GM23338 (cell line): ENCODE measurements at regions not wholly inside any gene's neighbourhood (a gene's known extent, or its start where the extent isn't known, plus 50 kb on each side); places are given as distances from the start of the nearest gene placed in this dataset.
A peak's percentile ranks its signal among the peaks of the same experiment; 100 is the strongest.

Source experiments
- ATAC-seq: fragments of 200-7000 bp; cut with Tn5 transposase; 3 replicates; pipeline ENCODE4 v1.9.1; 2020
- DNase-seq: peaks from one replicate; pipeline ENCODE4 v3.0.0-alpha.2; 2015; ENCODE audit warnings: low spot score
- H2AFZ ChIP-seq: fragments of 200-600 bp; sonication (generic); 2 replicates; pipeline ENCODE4 v1.8.0; 2016; ENCODE audit warnings: antibody characterized with exemption, mild to moderate bottlenecking, moderate library complexity
- H3F3A ChIP-seq: fragments of 200-600 bp; sonication (generic); replicated peaks from 2 replicates; pipeline ENCODE4 v1.8.0; 2017; ENCODE audit warnings: antibody characterized with exemption, mixed run types, low read depth
- H3K27ac ChIP-seq: fragments of 200-600 bp; sonication (generic); 2 replicates; pipeline ENCODE4 v1.6.1; 2016; ENCODE audit warnings: low read depth
- H3K27me3 ChIP-seq: fragments of 200-600 bp; sonication (generic); 2 replicates; pipeline ENCODE4 v1.8.0; 2016; ENCODE audit warnings: mild to moderate bottlenecking, mixed run types, moderate library complexity; ENCODE audit not compliant: insufficient read depth
- H3K36me3 ChIP-seq: fragments of 200-600 bp; sonication (generic); 2 replicates; pipeline ENCODE4 v1.8.0; 2016; ENCODE audit warnings: mild to moderate bottlenecking; ENCODE audit not compliant: insufficient read depth
- H3K4me1 ChIP-seq: fragments of 200-600 bp; sonication (generic); 2 replicates; pipeline ENCODE4 v1.8.0; 2016; ENCODE audit warnings: mild to moderate bottlenecking, moderate library complexity; ENCODE audit not compliant: insufficient read depth
- H3K4me2 ChIP-seq: fragments of 200-600 bp; sonication (generic); 2 replicates; pipeline ENCODE4 v1.7.1; 2017; ENCODE audit warnings: mixed run types
- H3K4me3 ChIP-seq: fragments of 200-600 bp; sonication (generic); 2 replicates; pipeline ENCODE4 v1.6.1; 2016; ENCODE audit warnings: mixed run types
- H3K79me2 ChIP-seq: fragments of 200-600 bp; sonication (generic); replicated peaks from 2 replicates; pipeline ENCODE4 v1.8.0; 2017; ENCODE audit warnings: mild to moderate bottlenecking; ENCODE audit not compliant: insufficient read depth
- H3K9me2 ChIP-seq: fragments of 200-600 bp; sonication (generic); 2 replicates; pipeline ENCODE4 v1.8.0; 2017; ENCODE audit not compliant: insufficient read depth
- H4K20me1 ChIP-seq: fragments of 200-600 bp; sonication (generic); replicated peaks from 2 replicates; pipeline ENCODE4 v1.8.0; 2017; ENCODE audit warnings: mild to moderate bottlenecking; ENCODE audit not compliant: insufficient read depth
- H3K27ac Mint-ChIP-seq: 2 replicates; pipeline ENCODE4 v1.8.0; 2020; ENCODE audit warnings: inconsistent platforms, mild to moderate bottlenecking, moderate library complexity, mixed read lengths
- H3K27me3 Mint-ChIP-seq: 3 replicates; pipeline ENCODE4 v1.8.0; 2022; ENCODE audit warnings: low read depth, mild to moderate bottlenecking, moderate library complexity, mixed read lengths, inconsistent platforms; ENCODE audit not compliant: insufficient read depth, poor library complexity
- H3K36me3 Mint-ChIP-seq: 3 replicates; pipeline ENCODE4 v1.8.0; 2021; ENCODE audit warnings: low read depth, mild to moderate bottlenecking, inconsistent platforms, moderate library complexity, mixed read lengths
- H3K4me1 Mint-ChIP-seq: 3 replicates; pipeline ENCODE4 v1.8.0; 2020; ENCODE audit warnings: mild to moderate bottlenecking, inconsistent platforms, mixed read lengths
- H3K4me3 Mint-ChIP-seq: 3 replicates; pipeline ENCODE4 v1.8.0; 2021; ENCODE audit warnings: moderate library complexity, mild to moderate bottlenecking, inconsistent platforms, mixed read lengths
- H3K9me3 Mint-ChIP-seq: 3 replicates; pipeline ENCODE4 v1.8.0; 2020; ENCODE audit warnings: moderate library complexity, mild to moderate bottlenecking, inconsistent platforms, mixed read lengths
- CREB1 ChIP-seq: fragments of 250-450 bp; sonication (Bioruptor Pico); IDR thresholded peaks from 2 replicates; pipeline ENCODE4 v1.5.0; 2020; ENCODE audit warnings: low read depth, mild to moderate bottlenecking, moderate library complexity
- EZH2 ChIP-seq: fragments of 200-600 bp; sonication (generic); IDR thresholded peaks from one replicate; pipeline ENCODE4 v1.8.0; 2017; ENCODE audit warnings: antibody characterized with exemption, mild to moderate bottlenecking, low read depth; ENCODE audit not compliant: unreplicated experiment
- EZH2phosphoT487 ChIP-seq: fragments of 200-600 bp; sonication (generic); IDR thresholded peaks from one replicate; pipeline ENCODE4 v1.8.1; 2018; ENCODE audit warnings: antibody characterized with exemption; ENCODE audit not compliant: unreplicated experiment
- JUNB ChIP-seq: IDR thresholded peaks from one replicate; pipeline ENCODE4 v1.6.1; 2016; ENCODE audit warnings: antibody characterized with exemption; ENCODE audit not compliant: unreplicated experiment
- NANOG ChIP-seq: IDR thresholded peaks from 2 replicates; pipeline ENCODE4 v1.6.1; 2016; ENCODE audit warnings: antibody characterized with exemption, borderline replicate concordance
- POLR2AphosphoS5 ChIP-seq: IDR thresholded peaks from 2 replicates; pipeline ENCODE4 v1.6.1; 2016; ENCODE audit warnings: antibody characterized with exemption, low read depth
- STAT1 ChIP-seq: IDR thresholded peaks from one replicate; pipeline ENCODE4 v1.6.1; 2016; ENCODE audit warnings: antibody characterized with exemption; ENCODE audit not compliant: unreplicated experiment
- ZNF114 ChIP-seq: fragments of 250-450 bp; sonication (Bioruptor Pico); IDR thresholded peaks from 2 replicates; pipeline ENCODE4 v1.5.0; 2020; ENCODE audit warnings: mild to moderate bottlenecking, moderate library complexity
- TF ChIP-seq, protein P1 (sequence below): IDR thresholded peaks from 2 replicates; pipeline ENCODE4 v1.6.1; 2016; ENCODE audit warnings: antibody characterized with exemption
- TF ChIP-seq, protein P2 (sequence below): IDR thresholded peaks from one replicate; pipeline ENCODE4 v1.6.1; 2018; ENCODE audit warnings: antibody characterized with exemption; ENCODE audit not compliant: unreplicated experiment
- TF ChIP-seq, protein P3 (sequence below), 2 experiments: fragments of 200-600 bp in 1 of 2; sonication (generic) in 1 of 2; conservative IDR thresholded peaks; 2 replicates each; pipeline versions ENCODE4 v1.5.1 to v1.6.1; 2016 to 2017; ENCODE audit warnings: antibody characterized with exemption in 2 of 2, low read depth in 2 of 2, mild to moderate bottlenecking in 2 of 2, moderate library complexity in 1 of 2

DNA sequence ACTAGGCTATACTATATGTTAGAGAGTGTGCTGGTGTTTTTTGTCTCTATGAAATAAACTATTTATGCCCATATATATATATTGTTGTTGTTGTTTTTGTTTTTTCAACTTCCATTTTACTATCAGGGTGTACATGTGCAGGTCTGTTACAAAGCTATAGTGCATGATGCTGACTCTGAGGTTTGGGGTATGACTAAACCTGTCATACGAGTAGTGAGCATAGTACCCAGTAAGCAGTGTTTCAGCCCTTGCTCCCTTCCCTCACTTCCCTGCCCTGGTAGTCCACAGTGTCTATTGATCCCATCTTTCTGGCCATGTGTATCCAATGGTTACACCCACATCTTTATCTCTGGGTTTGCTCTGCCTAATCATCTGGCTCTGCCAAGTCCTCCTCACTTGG is 101.8 kb downstream of the FAS start:
- no peaks in the 10 kb centered on the region for H3K36me3 Mint-ChIP-seq
- H3K27ac Mint-ChIP-seq: no peak overlapping the region
- no peaks in the 10 kb centered on the region for H3K27me3 Mint-ChIP-seq

DNA sequence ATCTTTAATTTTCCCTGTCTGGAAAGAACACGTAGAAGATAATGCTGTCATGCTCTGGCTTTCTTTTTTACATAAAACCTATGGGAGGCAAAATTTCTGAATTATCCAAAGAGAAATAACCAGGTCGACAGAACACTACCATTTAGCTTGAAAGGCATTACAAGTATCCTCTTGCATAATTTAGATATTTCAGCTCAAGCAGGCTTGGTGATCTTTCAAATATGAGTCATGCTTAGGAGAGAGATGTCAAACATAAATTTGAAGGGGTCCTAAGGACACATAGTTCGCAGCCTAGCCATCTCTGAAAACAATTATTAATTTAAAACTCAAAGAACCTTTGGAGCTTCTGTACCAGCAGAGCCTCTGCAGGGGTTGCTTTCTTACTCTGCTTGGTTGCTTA is 100.9 kb downstream of the FAS start:
- Mint-ChIP-seq H3K36me3 (no peaks in the 10 kb centered on the region), H3K4me3 (no peak overlapping the region), H3K4me1 (peaks cover 4% of the 10 kb centered on the region; the same call in 1 of the 3 replicates), H3K27ac (no peak overlapping the region), H3K27me3 (no peaks in the 10 kb centered on the region), H3K9me3 (0 out of 3 replicates have a peak, but pooled peaks cover 3% of the 10 kb centered on the region)
- Histone ChIP-seq H3K4me3 (no peak overlapping the region), H3K4me2 (no peak overlapping the region), H3K36me3 (no peaks in the 10 kb centered on the region), H2AFZ (peak overlapping the region; percentile 40; the same call in 1 of the 2 replicates), H4K20me1 (no peaks in the 10 kb centered on the region), H3K9me2 (no peaks in the 10 kb centered on the region), H3F3A (no peaks in the 10 kb centered on the region), H3K4me1 (no peaks in the 10 kb centered on the region), H3K27me3 (no peaks in the 10 kb centered on the region), H3K79me2 (no peaks in the 10 kb centered on the region), H3K27ac (no peak overlapping the region)
- DNase-seq (no peak), ATAC-seq (no peak)
- TF ChIP-seq STAT1 (no peak), NANOG (no peak), POLR2AphosphoS5 (no peak), CREB1 (no peak), EZH2phosphoT487 (no peak), ZNF114 (no peak)
- TF ChIP-seq, protein P1, sequence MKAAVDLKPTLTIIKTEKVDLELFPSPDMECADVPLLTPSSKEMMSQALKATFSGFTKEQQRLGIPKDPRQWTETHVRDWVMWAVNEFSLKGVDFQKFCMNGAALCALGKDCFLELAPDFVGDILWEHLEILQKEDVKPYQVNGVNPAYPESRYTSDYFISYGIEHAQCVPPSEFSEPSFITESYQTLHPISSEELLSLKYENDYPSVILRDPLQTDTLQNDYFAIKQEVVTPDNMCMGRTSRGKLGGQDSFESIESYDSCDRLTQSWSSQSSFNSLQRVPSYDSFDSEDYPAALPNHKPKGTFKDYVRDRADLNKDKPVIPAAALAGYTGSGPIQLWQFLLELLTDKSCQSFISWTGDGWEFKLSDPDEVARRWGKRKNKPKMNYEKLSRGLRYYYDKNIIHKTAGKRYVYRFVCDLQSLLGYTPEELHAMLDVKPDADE: no peak
- TF ChIP-seq, protein P2, sequence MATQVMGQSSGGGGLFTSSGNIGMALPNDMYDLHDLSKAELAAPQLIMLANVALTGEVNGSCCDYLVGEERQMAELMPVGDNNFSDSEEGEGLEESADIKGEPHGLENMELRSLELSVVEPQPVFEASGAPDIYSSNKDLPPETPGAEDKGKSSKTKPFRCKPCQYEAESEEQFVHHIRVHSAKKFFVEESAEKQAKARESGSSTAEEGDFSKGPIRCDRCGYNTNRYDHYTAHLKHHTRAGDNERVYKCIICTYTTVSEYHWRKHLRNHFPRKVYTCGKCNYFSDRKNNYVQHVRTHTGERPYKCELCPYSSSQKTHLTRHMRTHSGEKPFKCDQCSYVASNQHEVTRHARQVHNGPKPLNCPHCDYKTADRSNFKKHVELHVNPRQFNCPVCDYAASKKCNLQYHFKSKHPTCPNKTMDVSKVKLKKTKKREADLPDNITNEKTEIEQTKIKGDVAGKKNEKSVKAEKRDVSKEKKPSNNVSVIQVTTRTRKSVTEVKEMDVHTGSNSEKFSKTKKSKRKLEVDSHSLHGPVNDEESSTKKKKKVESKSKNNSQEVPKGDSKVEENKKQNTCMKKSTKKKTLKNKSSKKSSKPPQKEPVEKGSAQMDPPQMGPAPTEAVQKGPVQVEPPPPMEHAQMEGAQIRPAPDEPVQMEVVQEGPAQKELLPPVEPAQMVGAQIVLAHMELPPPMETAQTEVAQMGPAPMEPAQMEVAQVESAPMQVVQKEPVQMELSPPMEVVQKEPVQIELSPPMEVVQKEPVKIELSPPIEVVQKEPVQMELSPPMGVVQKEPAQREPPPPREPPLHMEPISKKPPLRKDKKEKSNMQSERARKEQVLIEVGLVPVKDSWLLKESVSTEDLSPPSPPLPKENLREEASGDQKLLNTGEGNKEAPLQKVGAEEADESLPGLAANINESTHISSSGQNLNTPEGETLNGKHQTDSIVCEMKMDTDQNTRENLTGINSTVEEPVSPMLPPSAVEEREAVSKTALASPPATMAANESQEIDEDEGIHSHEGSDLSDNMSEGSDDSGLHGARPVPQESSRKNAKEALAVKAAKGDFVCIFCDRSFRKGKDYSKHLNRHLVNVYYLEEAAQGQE: no peak
- TF ChIP-seq, protein P3, sequence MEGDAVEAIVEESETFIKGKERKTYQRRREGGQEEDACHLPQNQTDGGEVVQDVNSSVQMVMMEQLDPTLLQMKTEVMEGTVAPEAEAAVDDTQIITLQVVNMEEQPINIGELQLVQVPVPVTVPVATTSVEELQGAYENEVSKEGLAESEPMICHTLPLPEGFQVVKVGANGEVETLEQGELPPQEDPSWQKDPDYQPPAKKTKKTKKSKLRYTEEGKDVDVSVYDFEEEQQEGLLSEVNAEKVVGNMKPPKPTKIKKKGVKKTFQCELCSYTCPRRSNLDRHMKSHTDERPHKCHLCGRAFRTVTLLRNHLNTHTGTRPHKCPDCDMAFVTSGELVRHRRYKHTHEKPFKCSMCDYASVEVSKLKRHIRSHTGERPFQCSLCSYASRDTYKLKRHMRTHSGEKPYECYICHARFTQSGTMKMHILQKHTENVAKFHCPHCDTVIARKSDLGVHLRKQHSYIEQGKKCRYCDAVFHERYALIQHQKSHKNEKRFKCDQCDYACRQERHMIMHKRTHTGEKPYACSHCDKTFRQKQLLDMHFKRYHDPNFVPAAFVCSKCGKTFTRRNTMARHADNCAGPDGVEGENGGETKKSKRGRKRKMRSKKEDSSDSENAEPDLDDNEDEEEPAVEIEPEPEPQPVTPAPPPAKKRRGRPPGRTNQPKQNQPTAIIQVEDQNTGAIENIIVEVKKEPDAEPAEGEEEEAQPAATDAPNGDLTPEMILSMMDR (conservative IDR thresholded peaks at IDR 0.05; ENCODE audit: low read depth in 2 of 2): no peak

More for the DNA sequence above, 101.8 kb downstream of the FAS start:
- Histone ChIP-seq H3F3A (no peaks in the 10 kb centered on the region), H3K4me2 (no peak overlapping the region), H3K4me1 (0 out of 2 replicates have a peak, but pooled peaks cover 3% of the 10 kb centered on the region), H3K27ac (no peak overlapping the region), H4K20me1 (no peaks in the 10 kb centered on the region), H3K27me3 (no peaks in the 10 kb centered on the region), H3K9me2 (no peaks in the 10 kb centered on the region), H3K4me3 (no peak overlapping the region), H3K79me2 (no peaks in the 10 kb centered on the region), H3K36me3 (no peaks in the 10 kb centered on the region), H2AFZ (peak overlapping the region; percentile 70; the same call in 1 of the 2 replicates)
- TF ChIP-seq POLR2AphosphoS5 (no peak), EZH2 (no peak), EZH2phosphoT487 (no peak), STAT1 (no peak), CREB1 (no peak), JUNB (no peak), ZNF114 (no peak)
- TF ChIP-seq, protein P1: no peak
- DNase-seq: no peak
- no peak overlapping the region for H3K4me3 Mint-ChIP-seq
- H3K9me3 Mint-ChIP-seq: no peaks in the 10 kb centered on the region
- H3K4me1 Mint-ChIP-seq: peaks cover 4% of the 10 kb centered on the region; the same call in 1 of the 3 replicates
- ATAC-seq: no peak
